Fibroblast of mammary gland (primary cell): ENCODE measurements at regions not wholly inside any gene's neighbourhood (a gene's known extent, or its start where the extent isn't known, plus 50 kb on each side); places are given as distances from the start of the nearest gene placed in this dataset.

Source experiments
- DNase-seq: peaks from one replicate; pipeline ENCODE4 v3.0.0-alpha.2; 2010; ENCODE audit warnings: low read depth
- H3K4me3 ChIP-seq: 2 replicates; pipeline ENCODE4 v1.5.1; 2011; ENCODE audit warnings: low read depth, mild to moderate bottlenecking, low read length, moderate library complexity; ENCODE audit not compliant: control insufficient read depth
- TF ChIP-seq, protein P1 (sequence below): conservative IDR thresholded peaks from 2 replicates; pipeline ENCODE4 v1.5.1; 2011; ENCODE audit warnings: low read depth, low read length, inconsistent platforms; ENCODE audit not compliant: control insufficient read depth, insufficient read depth

DNA sequence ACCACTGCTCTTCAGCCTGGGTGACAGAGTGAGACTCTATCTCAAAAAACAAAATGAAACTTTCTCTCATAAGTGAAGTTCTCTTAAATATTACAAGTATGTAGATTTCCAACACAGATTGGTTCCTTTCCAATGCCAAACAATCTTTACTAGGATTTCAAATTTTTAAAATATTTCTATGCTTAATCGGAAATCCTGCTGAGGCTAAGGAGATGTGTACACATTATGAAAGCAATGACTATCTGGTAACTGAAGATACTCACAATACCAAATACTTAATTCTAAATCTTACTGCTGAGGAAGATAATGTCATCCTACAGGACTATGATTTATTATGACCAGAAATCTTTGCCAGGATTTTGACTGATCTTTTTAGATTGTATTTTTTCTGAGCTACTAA lies 255.6 kb upstream of the ZNF717 start:
- no peak overlapping the region for H3K4me3 ChIP-seq
- DNase-seq: no peak
- TF ChIP-seq, protein P1, sequence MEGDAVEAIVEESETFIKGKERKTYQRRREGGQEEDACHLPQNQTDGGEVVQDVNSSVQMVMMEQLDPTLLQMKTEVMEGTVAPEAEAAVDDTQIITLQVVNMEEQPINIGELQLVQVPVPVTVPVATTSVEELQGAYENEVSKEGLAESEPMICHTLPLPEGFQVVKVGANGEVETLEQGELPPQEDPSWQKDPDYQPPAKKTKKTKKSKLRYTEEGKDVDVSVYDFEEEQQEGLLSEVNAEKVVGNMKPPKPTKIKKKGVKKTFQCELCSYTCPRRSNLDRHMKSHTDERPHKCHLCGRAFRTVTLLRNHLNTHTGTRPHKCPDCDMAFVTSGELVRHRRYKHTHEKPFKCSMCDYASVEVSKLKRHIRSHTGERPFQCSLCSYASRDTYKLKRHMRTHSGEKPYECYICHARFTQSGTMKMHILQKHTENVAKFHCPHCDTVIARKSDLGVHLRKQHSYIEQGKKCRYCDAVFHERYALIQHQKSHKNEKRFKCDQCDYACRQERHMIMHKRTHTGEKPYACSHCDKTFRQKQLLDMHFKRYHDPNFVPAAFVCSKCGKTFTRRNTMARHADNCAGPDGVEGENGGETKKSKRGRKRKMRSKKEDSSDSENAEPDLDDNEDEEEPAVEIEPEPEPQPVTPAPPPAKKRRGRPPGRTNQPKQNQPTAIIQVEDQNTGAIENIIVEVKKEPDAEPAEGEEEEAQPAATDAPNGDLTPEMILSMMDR: no peak

DNA sequence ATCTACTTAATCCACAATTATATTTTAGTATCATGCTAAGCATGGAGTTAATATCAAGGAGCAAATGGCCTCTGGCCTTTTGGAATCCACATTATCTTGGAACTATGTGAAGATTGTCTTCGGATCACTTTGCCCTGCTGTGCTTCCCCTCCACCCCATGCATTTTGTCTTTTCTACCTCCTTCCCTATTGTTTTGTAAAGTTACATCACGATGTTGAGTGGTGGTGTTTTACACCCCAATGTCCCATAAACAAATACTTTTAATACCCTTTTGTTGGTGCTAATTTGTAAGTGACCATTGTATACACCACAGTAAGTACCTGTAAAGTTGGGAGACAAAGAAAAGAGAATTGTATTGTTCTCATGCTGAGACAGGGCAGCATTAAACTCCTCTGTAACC lies 258.4 kb upstream of the ZNF717 start:
- DNase-seq: no peak
- TF ChIP-seq, protein P1: no peak
- H3K4me3 ChIP-seq: no peak overlapping the region

- no peak overlapping the region for H3K4me3 ChIP-seq
- TF ChIP-seq, protein P1: peak; percentile 36
- DNase-seq: peak; percentile 42
Observed at GRCh38 chr3:76044601-76045600, 259.6 kb upstream of the ZNF717 start.

DNA sequence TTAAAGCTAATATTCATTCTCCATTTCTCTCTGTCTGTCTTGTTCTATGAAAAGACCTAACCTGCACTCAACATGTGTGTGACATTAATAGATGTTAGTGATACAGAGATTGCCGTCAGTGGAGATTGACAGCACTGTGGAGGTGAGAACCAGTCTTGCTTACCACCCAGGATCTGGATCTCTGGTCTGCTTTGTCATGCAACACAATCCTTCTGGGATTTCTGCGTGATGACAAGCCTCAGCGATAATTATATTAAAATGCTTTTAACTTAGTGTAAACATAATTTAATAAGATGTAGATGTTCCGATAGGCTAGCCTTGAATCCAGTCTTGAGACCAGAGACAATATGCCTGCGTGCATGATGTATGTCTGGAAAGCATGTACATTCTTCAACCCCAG lies 262.0 kb upstream of the ZNF717 start:
- TF ChIP-seq, protein P1: no peak
- DNase-seq: no peak
- H3K4me3 ChIP-seq: no peak overlapping the region

DNA sequence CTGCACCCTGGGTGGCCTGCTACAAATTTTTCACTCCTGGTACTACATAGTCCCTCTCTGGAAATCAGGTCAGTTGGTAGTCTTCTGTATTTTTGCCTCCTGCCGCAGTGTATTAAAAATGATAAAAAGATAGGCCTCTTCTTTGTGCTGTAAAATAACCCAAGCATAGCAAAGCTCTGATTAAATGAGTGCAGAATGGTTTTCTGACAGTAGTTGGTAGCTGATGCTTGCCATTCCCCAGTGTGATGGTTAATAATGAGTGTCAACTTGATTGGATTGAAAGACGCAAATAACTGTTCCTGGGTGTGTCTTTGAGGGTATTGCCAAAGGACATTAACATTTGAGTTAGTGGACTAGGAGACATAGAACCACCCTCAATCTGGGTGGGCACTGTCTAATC lies 264.4 kb upstream of the ZNF717 start:
- H3K4me3 ChIP-seq: no peak overlapping the region
- no peak for DNase-seq
- TF ChIP-seq, protein P1: no peak

DNA sequence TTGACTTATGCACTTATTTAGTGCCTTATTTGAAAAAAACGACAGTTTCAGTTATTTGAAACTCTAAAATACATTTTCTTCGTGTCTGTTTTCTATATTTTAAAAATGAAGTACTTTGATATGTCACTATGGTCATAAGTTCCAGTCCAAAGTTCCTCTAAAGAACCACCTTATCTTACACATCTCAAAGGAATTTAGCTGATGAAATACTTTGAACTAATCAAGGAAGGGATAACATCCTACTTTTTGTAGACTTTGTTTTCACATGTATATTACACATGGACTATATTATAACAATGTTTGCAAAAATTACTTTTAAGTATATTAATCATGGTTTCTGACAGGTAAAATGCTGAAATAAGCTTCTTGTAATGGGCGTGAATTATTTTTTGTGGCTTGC lies 265.8 kb upstream of the ZNF717 start:
- DNase-seq: no peak
- no peak overlapping the region for H3K4me3 ChIP-seq
- TF ChIP-seq, protein P1: no peak
